ENCODE measurements at regions not wholly inside any gene's neighbourhood (a gene's known extent, or its start where the extent isn't known, plus 50 kb on each side); places are given as distances from the start of the nearest gene placed in this dataset.
"Not testable (repeated sequence)": the region's sequence is repeated elsewhere in the genome, so short reads cannot be mapped to it uniquely, and the experiment has no call there.

DNA sequence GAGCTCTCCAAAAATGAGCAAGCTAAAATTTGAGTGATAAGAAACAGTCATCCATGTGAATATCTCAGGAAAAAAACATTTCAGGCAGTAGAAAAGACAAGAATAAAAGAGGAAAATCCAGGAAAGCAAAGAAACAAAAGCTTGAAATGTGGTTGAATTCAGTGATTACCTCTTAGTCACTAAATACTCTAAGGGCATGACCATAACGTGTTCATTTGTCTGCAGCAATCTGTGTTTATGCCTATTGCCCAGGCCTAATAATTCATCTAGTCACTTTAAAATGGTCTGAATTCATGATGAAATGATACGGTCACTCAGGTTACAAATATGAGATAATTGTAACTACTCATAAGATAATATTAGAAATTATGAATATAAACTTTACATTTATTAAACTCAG, 837.9 kb downstream of the STPG2 start:
- H3K79me2 ChIP-seq (ENCODE audit: control insufficient read depth, insufficient read depth, low read length, poor library complexity), result no peaks in the 10 kb centered on the region
- DNase-seq, result no peak
- no peaks in the 10 kb centered on the region for H3K79me1 ChIP-seq (ENCODE audit: low read length)
- no peak overlapping the region for H3K4me3 ChIP-seq (ENCODE audit: low read depth, low read length)
- no peak overlapping the region for H4K12ac ChIP-seq (ENCODE audit: low read depth, low read length)
- H2AK5ac ChIP-seq (ENCODE audit: low read length), result no peak overlapping the region
- no CpG with 5 or more reads among the region's 2 CpGs for WGBS (ENCODE audit: extremely low coverage, insufficient coverage, insufficient read length)
- H3K23ac ChIP-seq (ENCODE audit: low read length), result no peak overlapping the region
- no peaks in the 10 kb centered on the region for H3K36me3 ChIP-seq (ENCODE audit: control insufficient read depth in 1 of 2, insufficient read depth in 2 of 2, low read length in 2 of 2)
- no peak overlapping the region for H2BK120ac ChIP-seq (ENCODE audit: insufficient read depth, low read length, poor library complexity)
- no peak overlapping the region for H2BK12ac ChIP-seq (ENCODE audit: low read length)
- no peaks in the 10 kb centered on the region for H3K27me3 ChIP-seq (ENCODE audit: insufficient read depth, low read length)
- H3K27ac ChIP-seq (ENCODE audit: low read depth, low read length), result no peak overlapping the region
- no peak overlapping the region for H3K4ac ChIP-seq (ENCODE audit: low read depth, low read length)
- no peak overlapping the region for H2AFZ ChIP-seq (ENCODE audit: insufficient read depth, low read length, poor library complexity)
- no peak overlapping the region for H3K9ac ChIP-seq (ENCODE audit: low read length)
- no peaks in the 10 kb centered on the region for H3K9me3 ChIP-seq (ENCODE audit: insufficient read depth, low read depth, low read length)
- H2BK5ac ChIP-seq (ENCODE audit: low read depth, low read length, poor library complexity), result no peak overlapping the region
- H3K18ac ChIP-seq (ENCODE audit: low read length), result no peak overlapping the region
- H3K14ac ChIP-seq (ENCODE audit: low read length), result no peak overlapping the region
- no peak overlapping the region for H4K91ac ChIP-seq (ENCODE audit: low read depth, low read length)
- H3K4me2 ChIP-seq (ENCODE audit: low read length), result no peak overlapping the region
- H3K4me1 ChIP-seq (ENCODE audit: control insufficient read depth in 1 of 2, insufficient read depth in 2 of 2, low read length in 2 of 2), result no peaks in the 10 kb centered on the region
- H4K8ac ChIP-seq (ENCODE audit: low read depth, low read length), result no peak overlapping the region

DNA sequence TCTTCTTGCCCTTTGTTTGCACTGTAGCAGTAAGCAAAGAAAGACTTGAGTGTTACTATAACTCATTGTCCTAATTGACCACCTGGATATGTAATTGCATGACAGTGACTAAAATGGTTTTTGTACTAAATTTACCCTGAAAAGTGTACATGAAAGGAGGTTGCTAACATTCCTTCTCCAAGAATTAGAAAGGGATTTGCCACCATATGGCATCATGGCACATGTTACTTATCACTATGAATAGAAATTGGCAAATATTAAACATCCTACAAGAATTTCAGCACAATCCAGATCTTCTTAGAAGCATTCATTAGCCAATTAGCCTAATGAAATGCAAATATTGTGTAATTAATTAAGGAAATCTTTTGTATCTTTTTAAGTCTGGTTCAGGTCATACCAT, 834.2 kb downstream of the STPG2 start:
- no peak overlapping the region for H3K4ac ChIP-seq (ENCODE audit: low read depth, low read length)
- no peak overlapping the region for H3K18ac ChIP-seq (ENCODE audit: low read length)
- H2BK5ac ChIP-seq (ENCODE audit: low read depth, low read length, poor library complexity), result no peak overlapping the region
- no peaks in the 10 kb centered on the region for H3K27me3 ChIP-seq (ENCODE audit: insufficient read depth, low read length)
- no peak overlapping the region for H3K27ac ChIP-seq (ENCODE audit: low read depth, low read length)
- H2BK120ac ChIP-seq (ENCODE audit: insufficient read depth, low read length, poor library complexity), result no peak overlapping the region
- no peak overlapping the region for H3K23ac ChIP-seq (ENCODE audit: low read length)
- H2AK5ac ChIP-seq (ENCODE audit: low read length), result no peak overlapping the region
- no peaks in the 10 kb centered on the region for H3K9me3 ChIP-seq (ENCODE audit: insufficient read depth, low read depth, low read length)
- H4K91ac ChIP-seq (ENCODE audit: low read depth, low read length), result no peak overlapping the region
- no peaks in the 10 kb centered on the region for H3K79me2 ChIP-seq (ENCODE audit: control insufficient read depth, insufficient read depth, low read length, poor library complexity)
- H3K79me1 ChIP-seq (ENCODE audit: low read length), result no peaks in the 10 kb centered on the region
- no peak overlapping the region for H3K14ac ChIP-seq (ENCODE audit: low read length)
- no peak overlapping the region for H2BK12ac ChIP-seq (ENCODE audit: low read length)
- H3K36me3 ChIP-seq (ENCODE audit: control insufficient read depth in 1 of 2, insufficient read depth in 2 of 2, low read length in 2 of 2), result no peaks in the 10 kb centered on the region
- no peaks in the 10 kb centered on the region for H3K4me1 ChIP-seq (ENCODE audit: control insufficient read depth in 1 of 2, insufficient read depth in 2 of 2, low read length in 2 of 2)
- H2AFZ ChIP-seq (ENCODE audit: insufficient read depth, low read length, poor library complexity), result no peak overlapping the region
- DNase-seq, result no peak
- H3K4me3 ChIP-seq (ENCODE audit: low read depth, low read length), result no peak overlapping the region
- no peak overlapping the region for H4K12ac ChIP-seq (ENCODE audit: low read depth, low read length)
- H3K9ac ChIP-seq (ENCODE audit: low read length), result no peak overlapping the region
- no peak overlapping the region for H3K4me2 ChIP-seq (ENCODE audit: low read length)
- no peak overlapping the region for H4K8ac ChIP-seq (ENCODE audit: low read depth, low read length)

DNA sequence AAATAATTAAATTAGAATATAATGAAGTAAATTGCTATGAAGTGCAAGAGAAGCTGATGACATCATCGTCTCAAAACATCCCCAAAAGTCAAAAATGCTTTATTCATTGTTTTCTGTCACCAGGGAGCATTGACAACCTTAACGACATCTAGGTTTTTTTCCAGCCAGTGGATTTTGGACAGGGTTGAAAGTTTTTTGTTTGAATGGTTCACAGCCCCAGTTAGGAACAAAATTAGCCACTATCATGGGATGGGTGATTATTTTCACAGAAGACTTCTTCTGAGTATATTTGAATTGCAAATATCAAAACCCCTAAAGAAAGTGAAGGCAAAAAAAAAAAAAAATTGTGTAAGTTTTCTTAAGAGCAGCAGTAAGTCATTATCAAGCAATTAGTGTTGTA, 826.1 kb downstream of the STPG2 start:
- Histone ChIP-seq H2AFZ (ENCODE audit: insufficient read depth, low read length, poor library complexity) (no peak overlapping the region), H3K23ac (ENCODE audit: low read length) (no peak overlapping the region), H4K12ac (ENCODE audit: low read depth, low read length) (no peak overlapping the region), H2BK120ac (ENCODE audit: insufficient read depth, low read length, poor library complexity) (no peak overlapping the region), H3K79me2 (ENCODE audit: control insufficient read depth, insufficient read depth, low read length, poor library complexity) (no peaks in the 10 kb centered on the region), H2BK5ac (ENCODE audit: low read depth, low read length, poor library complexity) (no peak overlapping the region), H2BK12ac (ENCODE audit: low read length) (no peak overlapping the region), H3K36me3 (ENCODE audit: control insufficient read depth in 1 of 2, insufficient read depth in 2 of 2, low read length in 2 of 2) (no peaks in the 10 kb centered on the region), H2AK5ac (ENCODE audit: low read length) (no peak overlapping the region), H3K27ac (ENCODE audit: low read depth, low read length) (no peak overlapping the region), H3K9me3 (ENCODE audit: insufficient read depth, low read depth, low read length) (no peaks in the 10 kb centered on the region), H3K4me1 (ENCODE audit: control insufficient read depth in 1 of 2, insufficient read depth in 2 of 2, low read length in 2 of 2) (no peaks in the 10 kb centered on the region), H3K27me3 (ENCODE audit: insufficient read depth, low read length) (no peaks in the 10 kb centered on the region), H3K18ac (ENCODE audit: low read length) (no peak overlapping the region), H3K4me2 (ENCODE audit: low read length) (no peak overlapping the region), H3K14ac (ENCODE audit: low read length) (no peak overlapping the region), H3K79me1 (ENCODE audit: low read length) (no peaks in the 10 kb centered on the region), H3K4me3 (ENCODE audit: low read depth, low read length) (no peak overlapping the region), H4K91ac (ENCODE audit: low read depth, low read length) (no peak overlapping the region), H3K4ac (ENCODE audit: low read depth, low read length) (no peak overlapping the region), H3K9ac (ENCODE audit: low read length) (no peak overlapping the region), H4K8ac (ENCODE audit: low read depth, low read length) (no peak overlapping the region)
- no CpG with 5 or more reads among the region's 2 CpGs for WGBS (ENCODE audit: extremely low coverage, insufficient coverage, insufficient read length)
- no peak for DNase-seq

DNA sequence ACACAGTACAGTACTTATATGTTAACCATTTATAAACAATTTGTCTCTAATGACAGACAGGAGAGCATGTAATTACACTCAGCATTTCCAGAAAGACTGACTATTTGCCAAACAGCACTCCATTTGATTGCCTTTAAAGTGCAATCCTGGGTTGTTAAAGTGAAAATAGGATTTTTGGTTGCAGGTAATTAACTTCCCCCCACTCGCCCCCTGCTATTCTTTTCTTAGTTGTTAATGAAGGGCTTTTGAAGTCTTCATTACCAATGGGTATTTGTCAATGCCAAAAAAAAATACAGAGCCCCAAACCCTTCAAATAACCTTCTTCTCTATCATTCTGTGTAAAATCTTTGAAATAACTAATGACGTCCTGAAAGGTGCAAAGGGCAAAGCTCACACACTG, 825.6 kb downstream of the STPG2 start:
- Histone ChIP-seq H2BK12ac (ENCODE audit: low read length) (no peak overlapping the region), H3K4me3 (ENCODE audit: low read depth, low read length) (no peak overlapping the region), H4K12ac (ENCODE audit: low read depth, low read length) (no peak overlapping the region), H4K91ac (ENCODE audit: low read depth, low read length) (no peak overlapping the region), H2BK120ac (ENCODE audit: insufficient read depth, low read length, poor library complexity) (no peak overlapping the region), H3K4ac (ENCODE audit: low read depth, low read length) (no peak overlapping the region), H3K14ac (ENCODE audit: low read length) (no peak overlapping the region), H3K23ac (ENCODE audit: low read length) (no peak overlapping the region), H3K27ac (ENCODE audit: low read depth, low read length) (no peak overlapping the region), H2BK5ac (ENCODE audit: low read depth, low read length, poor library complexity) (no peak overlapping the region), H3K9me3 (ENCODE audit: insufficient read depth, low read depth, low read length) (no peaks in the 10 kb centered on the region), H3K79me1 (ENCODE audit: low read length) (no peaks in the 10 kb centered on the region), H3K18ac (ENCODE audit: low read length) (no peak overlapping the region), H2AK5ac (ENCODE audit: low read length) (no peak overlapping the region), H3K27me3 (ENCODE audit: insufficient read depth, low read length) (no peaks in the 10 kb centered on the region), H2AFZ (ENCODE audit: insufficient read depth, low read length, poor library complexity) (no peak overlapping the region), H3K36me3 (ENCODE audit: control insufficient read depth in 1 of 2, insufficient read depth in 2 of 2, low read length in 2 of 2) (no peaks in the 10 kb centered on the region), H4K8ac (ENCODE audit: low read depth, low read length) (no peak overlapping the region), H3K4me1 (ENCODE audit: control insufficient read depth in 1 of 2, insufficient read depth in 2 of 2, low read length in 2 of 2) (no peaks in the 10 kb centered on the region), H3K79me2 (ENCODE audit: control insufficient read depth, insufficient read depth, low read length, poor library complexity) (no peaks in the 10 kb centered on the region), H3K9ac (ENCODE audit: low read length) (no peak overlapping the region), H3K4me2 (ENCODE audit: low read length) (no peak overlapping the region)
- no peak for DNase-seq
- no CpG with 5 or more reads among the region's 2 CpGs for WGBS (ENCODE audit: extremely low coverage, insufficient coverage, insufficient read length)

DNA sequence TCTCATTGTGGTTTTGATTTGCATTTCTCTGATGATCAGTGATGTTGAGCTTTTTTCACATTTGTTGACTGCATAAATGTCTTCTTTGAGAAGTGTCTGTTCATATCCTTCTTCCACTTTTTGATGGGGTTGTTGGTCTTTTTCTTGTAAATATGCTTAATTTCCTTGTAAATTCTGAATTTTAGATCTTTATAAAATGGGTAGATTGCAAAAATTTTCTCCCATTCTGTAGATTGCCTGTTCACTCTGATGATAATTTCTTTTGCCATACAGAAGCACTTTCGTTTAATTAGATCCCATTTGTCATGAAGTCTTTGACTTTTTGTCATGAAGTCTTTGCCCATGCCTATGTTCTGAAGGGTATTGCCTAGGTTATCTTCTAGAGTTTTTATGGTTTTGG, 817.5 kb downstream of the STPG2 start:
- not testable (repeated sequence) for H4K12ac ChIP-seq (ENCODE audit: low read depth, low read length); H3K27ac ChIP-seq (ENCODE audit: low read depth, low read length); H4K8ac ChIP-seq (ENCODE audit: low read depth, low read length); H3K36me3 ChIP-seq (ENCODE audit: control insufficient read depth in 1 of 2, insufficient read depth in 2 of 2, low read length in 2 of 2); H2BK12ac ChIP-seq (ENCODE audit: low read length); H2BK120ac ChIP-seq (ENCODE audit: insufficient read depth, low read length, poor library complexity); H2BK5ac ChIP-seq (ENCODE audit: low read depth, low read length, poor library complexity); H2AFZ ChIP-seq (ENCODE audit: insufficient read depth, low read length, poor library complexity); H3K27me3 ChIP-seq (ENCODE audit: insufficient read depth, low read length); H3K4me2 ChIP-seq (ENCODE audit: low read length); DNase-seq; H2AK5ac ChIP-seq (ENCODE audit: low read length); H3K18ac ChIP-seq (ENCODE audit: low read length); H3K4ac ChIP-seq (ENCODE audit: low read depth, low read length); H3K79me2 ChIP-seq (ENCODE audit: control insufficient read depth, insufficient read depth, low read length, poor library complexity); H3K4me1 ChIP-seq (ENCODE audit: control insufficient read depth in 1 of 2, insufficient read depth in 2 of 2, low read length in 2 of 2); H3K23ac ChIP-seq (ENCODE audit: low read length); H3K79me1 ChIP-seq (ENCODE audit: low read length); H3K14ac ChIP-seq (ENCODE audit: low read length); H3K9ac ChIP-seq (ENCODE audit: low read length); H3K9me3 ChIP-seq (ENCODE audit: insufficient read depth, low read depth, low read length); H3K4me3 ChIP-seq (ENCODE audit: low read depth, low read length); H4K91ac ChIP-seq (ENCODE audit: low read depth, low read length)
- no CpG with 5 or more reads among the region's 1 CpG for WGBS (ENCODE audit: extremely low coverage, insufficient coverage, insufficient read length)

All from trophoblast cell (in vitro differentiated cells and primary cell).